ENCODE measurements at regions not wholly inside any gene's neighbourhood (a gene's known extent, or its start where the extent isn't known, plus 50 kb on each side); places are given as distances from the start of the nearest gene placed in this dataset.

DNA sequence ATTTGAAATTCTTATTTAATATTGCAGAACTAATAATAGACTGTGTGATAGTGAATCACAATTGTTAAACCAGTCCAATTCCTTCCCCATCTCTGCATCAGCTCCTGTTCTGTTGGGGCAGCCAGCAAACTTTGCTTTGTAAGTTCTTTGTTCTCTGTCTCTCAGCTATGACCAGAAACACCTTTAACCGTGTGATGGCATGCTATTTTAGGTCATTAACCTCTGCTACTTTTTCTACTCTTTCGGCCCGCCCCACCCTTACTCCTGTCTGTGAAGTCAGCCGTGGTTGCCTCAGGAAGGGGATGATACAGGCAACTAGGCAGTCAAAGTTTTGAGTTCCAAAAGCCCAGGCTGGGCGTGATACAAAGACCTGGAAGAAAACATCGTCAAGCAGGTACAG is 51.3 kb upstream of the EGFL6 start:
- in situ Hi-C loops (cut with HindIII; ENCODE audit: low pct_ligation_motif_present, low pct_unique_long_range_greater_than_20kb, low sequenced_read_pairs) = no loop called here
- DNase-seq = no peak

DNA sequence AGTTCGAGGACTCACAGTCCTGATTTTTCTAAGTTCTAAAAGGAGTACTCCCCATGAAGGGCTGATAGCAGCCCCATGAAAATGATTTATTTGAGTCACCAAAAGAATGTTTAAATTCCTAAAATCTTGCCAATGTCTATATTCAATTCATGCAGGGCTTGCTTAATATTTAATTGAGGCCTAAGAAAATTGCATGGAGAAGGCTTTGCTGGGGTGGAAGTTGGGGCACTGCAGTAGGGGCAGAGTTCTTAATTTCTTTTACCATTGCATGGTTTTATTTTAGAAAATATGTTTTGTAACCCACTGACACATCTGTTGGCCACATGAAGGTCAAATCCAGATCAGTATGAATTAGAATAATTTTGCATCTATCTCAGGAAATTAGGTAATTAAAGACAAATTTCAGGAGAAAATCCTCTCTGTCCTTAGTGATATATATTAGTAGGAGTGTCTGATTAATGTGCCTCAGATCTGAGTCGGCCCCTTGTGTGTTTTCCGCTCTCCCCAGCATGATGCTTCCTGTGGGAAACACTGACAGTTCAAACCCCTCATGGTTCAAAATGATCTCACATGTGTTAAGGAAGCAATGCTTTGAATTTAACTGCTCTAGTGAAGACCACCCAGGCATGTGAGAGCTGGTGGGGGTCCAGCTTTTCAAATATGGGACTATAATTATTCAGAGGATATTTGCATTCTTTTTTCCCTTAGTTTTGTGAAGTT is 54.0 kb upstream of the EGFL6 start:
- in situ Hi-C loops (cut with HindIII; ENCODE audit: low pct_ligation_motif_present, low pct_unique_long_range_greater_than_20kb, low sequenced_read_pairs) = no loop called here
- DNase-seq = no peak

DNA sequence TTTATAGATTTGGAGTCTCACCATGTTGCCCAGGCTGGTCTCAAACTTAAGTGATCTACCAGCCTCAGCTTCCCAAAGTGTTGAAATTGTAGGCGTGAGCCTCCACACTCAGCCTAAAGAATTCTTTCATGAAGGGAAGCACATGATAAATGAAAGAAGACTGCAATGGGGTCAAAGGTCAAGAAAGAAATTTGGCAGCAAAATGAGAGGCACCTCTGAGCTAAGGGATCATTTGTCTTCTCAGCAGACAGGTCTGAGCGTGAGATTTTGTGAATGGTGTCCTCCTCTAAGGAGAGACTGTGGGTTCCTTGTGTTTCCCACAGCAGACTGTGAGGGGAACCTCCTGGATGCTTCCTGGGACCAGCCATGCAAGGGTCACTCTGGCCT is 57.5 kb upstream of the EGFL6 start:
- no peak for DNase-seq

DNA sequence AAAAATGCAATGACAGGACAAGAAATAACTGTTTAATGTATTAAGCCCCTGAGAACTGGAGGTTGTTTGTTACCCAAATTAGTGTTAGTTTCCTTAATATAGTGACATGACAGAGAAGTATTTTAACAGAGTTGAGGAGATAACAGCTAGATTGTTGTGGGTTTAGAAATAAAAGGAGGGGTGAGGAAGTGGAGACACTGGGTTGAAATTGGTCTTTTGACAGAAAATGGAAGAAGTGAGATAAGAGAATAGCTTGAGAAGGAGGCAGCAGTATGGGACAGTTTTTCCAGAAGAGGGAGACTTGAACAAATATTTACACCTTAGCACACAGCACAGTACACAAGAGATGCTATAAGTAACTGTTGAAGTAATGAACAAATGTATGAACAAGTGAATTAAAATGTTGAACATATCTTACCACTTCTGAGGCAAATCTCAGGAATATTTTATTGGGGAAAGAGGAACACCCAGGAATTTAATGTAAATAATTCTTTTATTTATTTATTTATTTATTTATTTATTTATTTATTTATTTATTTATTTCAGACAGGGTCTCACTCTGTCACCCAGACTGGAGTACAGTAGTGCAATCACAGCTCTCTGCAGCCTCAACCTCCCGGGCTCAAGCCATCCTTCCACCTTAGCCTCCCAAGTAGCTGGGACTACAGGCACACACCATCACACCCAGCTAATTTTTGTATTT is 58.0 kb upstream of the EGFL6 start:
- in situ Hi-C loops (cut with HindIII; ENCODE audit: low pct_ligation_motif_present, low pct_unique_long_range_greater_than_20kb, low sequenced_read_pairs) = no loop called here
- no peak for DNase-seq

More for the DNA sequence above, 57.5 kb upstream of the EGFL6 start:
- in situ Hi-C loops (cut with HindIII; ENCODE audit: low pct_ligation_motif_present, low pct_unique_long_range_greater_than_20kb, low sequenced_read_pairs) = no loop called here

DNA sequence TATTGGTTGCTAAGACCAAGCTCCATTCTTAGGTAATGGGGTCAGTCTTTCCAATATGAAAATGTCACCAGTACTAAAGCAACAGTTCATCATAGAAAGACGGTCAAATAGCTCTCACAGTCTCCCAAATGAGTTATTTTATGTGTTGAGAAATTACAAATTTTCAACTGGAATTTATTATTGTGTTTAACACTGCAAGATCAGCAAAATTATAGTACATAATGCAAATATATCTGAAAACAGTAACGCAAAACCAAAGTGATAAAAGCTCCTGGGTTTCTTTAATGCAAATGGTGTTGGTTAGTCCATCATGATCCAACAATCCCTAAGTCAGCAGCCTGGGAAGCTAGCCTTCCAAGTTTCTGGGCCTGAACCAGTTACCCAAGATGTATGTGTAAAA is 61.5 kb upstream of the EGFL6 start:
- in situ Hi-C loops (cut with HindIII; ENCODE audit: low pct_ligation_motif_present, low pct_unique_long_range_greater_than_20kb, low sequenced_read_pairs) = no loop called here
- DNase-seq = no peak

DNA sequence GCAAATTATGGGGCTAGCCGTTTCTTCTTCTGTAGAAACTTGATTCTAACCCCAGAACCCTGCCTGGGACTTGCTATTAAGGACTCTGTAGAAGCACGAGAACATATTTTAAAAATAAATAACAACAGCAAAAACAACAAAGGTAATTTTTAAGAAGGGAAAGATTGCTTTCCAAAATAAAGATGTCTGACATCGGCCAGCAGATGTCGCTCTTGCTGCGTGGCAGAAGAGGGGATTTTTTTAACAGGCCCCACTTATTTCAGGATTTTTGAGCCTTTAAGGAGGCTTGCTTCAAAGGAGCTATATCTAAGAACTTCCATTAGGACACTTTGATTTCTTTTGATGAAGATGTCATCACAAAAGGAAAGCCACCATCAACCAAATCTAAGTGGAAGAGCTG is 62.8 kb upstream of the EGFL6 start:
- in situ Hi-C loops (cut with HindIII; ENCODE audit: low pct_ligation_motif_present, low pct_unique_long_range_greater_than_20kb, low sequenced_read_pairs) = no loop called here
- DNase-seq = peak; percentile 25

DNA sequence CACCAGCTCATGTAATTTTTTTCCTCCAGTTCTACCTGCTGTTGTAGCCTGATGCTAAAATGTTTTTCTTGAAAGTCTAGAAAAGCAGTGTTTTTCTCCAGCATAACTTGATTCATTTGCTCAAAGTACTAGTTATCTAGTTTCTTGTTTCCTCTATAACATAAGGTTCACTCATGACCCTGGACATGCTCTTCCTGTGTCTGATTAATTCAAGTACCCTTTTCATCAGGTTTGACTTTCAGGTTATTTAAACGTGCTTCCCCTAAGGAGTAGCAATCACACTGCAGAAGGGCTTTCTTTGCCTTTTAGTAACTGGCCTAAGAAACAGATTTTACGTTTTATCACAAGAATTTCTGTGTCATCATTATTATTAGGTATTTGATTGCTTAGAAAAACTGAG is 66.8 kb upstream of the EGFL6 start:
- no peak for DNase-seq
- in situ Hi-C loops (cut with HindIII; ENCODE audit: low pct_ligation_motif_present, low pct_unique_long_range_greater_than_20kb, low sequenced_read_pairs) = no loop called here

DNA sequence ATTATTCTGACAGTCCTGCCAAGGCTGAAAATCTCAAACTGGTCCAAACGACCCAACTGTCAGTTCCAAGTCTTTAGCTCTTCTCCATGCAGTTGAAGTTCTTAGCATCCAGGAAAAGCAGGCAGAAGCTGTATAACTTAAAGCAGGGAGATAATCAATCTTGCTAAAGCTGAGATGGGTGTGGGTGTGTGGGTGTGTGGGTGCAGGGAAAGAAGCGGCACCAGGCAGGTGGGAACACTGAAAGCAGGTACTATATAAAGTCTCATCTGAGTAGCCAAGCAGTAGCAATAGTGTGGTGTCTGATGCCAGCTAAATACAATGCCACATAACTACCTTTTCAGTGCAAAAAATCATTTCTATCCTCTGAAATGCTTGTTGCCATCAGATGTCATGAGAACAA is 69.7 kb upstream of the EGFL6 start:
- in situ Hi-C loops (cut with HindIII; ENCODE audit: low pct_ligation_motif_present, low pct_unique_long_range_greater_than_20kb, low sequenced_read_pairs) = no loop called here
- DNase-seq = no peak

DNA sequence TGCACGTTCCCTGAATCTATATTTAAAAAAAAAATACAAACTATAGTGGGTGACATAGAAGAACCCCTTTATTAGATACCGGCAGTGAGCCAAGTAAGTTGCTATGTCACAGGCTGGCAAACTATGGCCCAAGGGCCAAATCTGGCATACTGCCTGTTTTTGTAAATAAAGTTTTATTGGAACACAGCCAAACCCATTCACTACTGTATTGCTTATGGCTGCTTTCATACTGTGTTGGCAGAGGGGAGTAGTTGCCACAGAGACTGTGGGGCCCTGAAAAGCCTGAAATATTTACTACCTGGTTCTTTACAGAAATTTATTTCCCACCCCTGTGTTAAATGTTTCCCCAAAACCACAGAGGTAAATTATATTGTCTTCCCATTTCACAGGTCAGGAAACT is 71.2 kb upstream of the EGFL6 start:
- in situ Hi-C loops (cut with HindIII; ENCODE audit: low pct_ligation_motif_present, low pct_unique_long_range_greater_than_20kb, low sequenced_read_pairs) = no loop called here
- no peak for DNase-seq

DNA sequence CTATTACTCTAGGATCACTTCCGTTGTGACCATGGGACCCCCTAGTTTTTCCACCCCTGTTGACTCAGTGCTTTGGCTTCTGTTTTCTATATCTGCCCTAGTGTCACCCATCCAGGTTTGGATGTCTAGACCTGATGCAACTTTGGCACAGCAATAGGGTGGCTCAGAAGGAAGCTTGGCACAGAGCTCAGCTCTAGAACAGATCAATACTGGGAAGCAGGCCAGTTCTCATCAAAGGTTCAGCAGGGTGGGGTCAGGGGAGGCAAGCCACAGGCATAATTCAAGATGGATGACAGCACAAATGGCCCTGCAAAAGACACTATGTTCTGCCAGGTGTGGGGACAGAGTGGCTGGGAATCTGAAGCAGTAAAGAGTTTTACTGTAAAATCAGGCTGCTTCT is 74.2 kb upstream of the EGFL6 start:
- no peak for DNase-seq
- in situ Hi-C loops (cut with HindIII; ENCODE audit: low pct_ligation_motif_present, low pct_unique_long_range_greater_than_20kb, low sequenced_read_pairs) = no loop called here

DNA sequence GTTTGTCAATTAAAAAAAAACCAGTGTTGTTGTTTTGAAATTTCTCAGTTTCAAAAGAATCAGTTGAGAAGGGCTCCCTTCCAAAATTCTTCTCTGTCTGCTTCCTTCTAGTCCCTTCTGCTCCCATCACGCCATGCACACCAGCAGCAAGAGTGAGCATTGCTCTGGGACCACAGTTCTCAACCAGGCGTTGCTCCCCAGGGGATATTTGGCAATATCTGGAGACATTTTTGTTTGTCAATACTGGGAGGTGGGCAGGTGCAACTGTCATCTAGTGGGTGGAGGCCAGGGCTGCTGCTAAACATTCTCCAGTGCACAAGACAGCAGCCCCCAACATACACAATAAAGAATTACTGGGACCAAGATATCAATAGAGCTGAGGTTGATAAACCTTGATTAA is 74.8 kb upstream of the EGFL6 start:
- in situ Hi-C loops (cut with HindIII; ENCODE audit: low pct_ligation_motif_present, low pct_unique_long_range_greater_than_20kb, low sequenced_read_pairs) = no loop called here
- no peak for DNase-seq

DNA sequence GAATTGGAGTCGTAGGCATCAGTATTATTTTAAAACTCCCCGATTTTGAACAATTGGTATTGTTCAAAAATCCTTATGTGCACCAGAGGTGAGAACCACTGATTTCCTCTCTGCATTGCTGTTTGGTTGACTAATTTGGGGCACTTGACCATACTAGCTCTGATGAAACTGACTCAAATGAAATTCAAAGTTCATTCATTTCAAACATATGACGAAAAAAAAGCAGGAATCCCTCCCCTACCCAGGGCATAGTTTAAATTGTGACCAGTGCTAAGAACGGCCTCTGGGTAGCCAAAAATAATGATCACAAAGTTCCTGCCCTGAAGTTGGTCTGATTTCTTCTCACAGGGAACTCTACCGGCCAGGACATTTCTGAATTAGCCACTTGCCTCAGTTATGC is 75.7 kb upstream of the EGFL6 start:
- no peak for DNase-seq
- in situ Hi-C loops (cut with HindIII; ENCODE audit: low pct_ligation_motif_present, low pct_unique_long_range_greater_than_20kb, low sequenced_read_pairs) = no loop called here

DNA sequence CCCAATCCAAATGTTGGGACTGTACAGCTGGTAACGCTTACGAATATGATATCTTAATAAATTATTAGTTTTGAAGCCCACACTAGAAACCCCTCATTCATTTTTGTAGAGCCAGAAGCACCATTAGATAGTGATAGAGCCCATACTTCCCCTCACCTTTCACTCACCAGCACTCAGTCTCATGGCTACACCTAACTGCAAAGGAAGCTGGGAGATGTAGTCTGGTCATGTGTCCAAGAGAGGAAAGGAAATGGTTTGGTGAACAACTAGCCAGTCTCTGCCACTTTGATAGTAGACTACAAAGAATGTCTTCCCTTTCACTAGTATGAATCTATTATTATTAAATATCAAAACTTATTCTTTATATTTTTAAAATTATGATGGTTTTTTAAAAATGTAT is 77.1 kb upstream of the EGFL6 start:
- in situ Hi-C loops (cut with HindIII; ENCODE audit: low pct_ligation_motif_present, low pct_unique_long_range_greater_than_20kb, low sequenced_read_pairs) = no loop called here
- no peak for DNase-seq

DNA sequence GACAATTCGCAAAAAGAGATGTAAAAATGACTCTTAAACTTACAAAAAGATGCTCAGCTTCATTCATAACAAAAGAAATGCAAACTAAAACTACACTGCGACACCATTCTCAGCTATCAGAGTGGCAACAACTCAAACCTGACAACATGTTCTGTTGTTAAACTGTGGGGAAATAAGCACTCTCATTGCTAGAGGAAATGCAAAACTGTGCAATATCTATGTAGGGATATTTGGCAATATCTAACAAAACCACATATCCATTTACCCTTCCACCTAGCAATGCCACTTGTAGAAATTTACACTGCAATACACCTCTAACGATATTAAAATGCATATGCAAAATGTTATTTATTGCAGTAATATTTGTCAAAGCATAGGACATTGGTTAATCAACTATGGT is 78.3 kb upstream of the EGFL6 start:
- in situ Hi-C loops (cut with HindIII; ENCODE audit: low pct_ligation_motif_present, low pct_unique_long_range_greater_than_20kb, low sequenced_read_pairs) = no loop called here
- no peak for DNase-seq

DNA sequence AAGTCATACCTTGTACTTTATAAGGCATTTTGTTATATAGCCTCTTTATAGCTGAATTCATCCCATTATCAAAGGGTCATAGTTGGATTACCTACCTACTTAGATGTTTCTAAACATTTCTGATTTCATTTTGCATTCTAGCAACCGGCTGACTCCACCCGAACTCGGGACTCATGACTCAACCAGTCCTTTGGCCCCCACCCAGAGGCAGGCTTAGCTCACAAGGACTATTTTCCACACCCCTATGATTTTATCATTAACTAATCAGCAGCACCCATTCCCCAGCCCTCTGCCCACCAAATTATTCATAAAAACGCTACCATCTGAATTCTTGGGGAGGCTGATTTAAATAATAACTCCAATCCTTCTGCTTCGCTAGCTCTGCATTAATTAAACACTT is 79.9 kb upstream of the EGFL6 start:
- in situ Hi-C loops (cut with HindIII; ENCODE audit: low pct_ligation_motif_present, low pct_unique_long_range_greater_than_20kb, low sequenced_read_pairs) = no loop called here
- DNase-seq = peak; percentile 73

DNA sequence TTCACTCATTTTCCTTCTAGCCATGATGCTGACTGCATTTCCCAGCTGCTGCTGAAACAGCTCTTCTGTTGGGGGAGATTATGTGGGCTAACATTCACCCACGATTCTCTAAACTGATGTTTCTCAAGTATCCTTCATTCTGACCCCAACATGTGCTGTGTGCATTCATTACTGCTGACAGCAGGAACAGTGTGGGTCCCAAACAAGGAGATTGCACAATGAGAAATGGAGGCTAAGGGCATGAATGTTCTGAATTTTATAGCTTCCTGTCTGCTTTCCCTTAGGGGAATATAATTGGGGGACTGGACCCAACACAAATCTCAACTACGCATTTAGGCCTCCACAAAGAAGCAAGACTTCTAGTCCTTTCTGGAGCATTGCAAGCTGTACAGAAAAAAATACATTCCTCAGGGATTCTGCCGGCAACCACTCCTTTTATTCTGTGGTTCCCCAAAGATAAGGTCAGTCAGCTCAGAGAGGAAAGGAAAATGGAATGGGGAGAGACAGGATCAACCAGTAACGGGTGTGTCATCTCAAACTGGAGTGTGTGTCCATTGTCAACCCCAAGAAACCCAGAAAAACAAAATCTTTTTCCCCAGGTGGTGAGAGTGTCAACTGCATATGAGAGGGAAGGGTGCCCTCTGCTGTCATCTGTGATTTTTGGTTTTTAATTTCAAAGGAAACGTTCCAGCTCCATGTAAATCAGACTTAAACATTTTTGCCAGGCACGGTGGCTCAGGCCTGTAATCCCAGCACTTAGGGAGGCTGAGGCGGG is 81.5 kb upstream of the EGFL6 start:
- in situ Hi-C loops (cut with HindIII; ENCODE audit: low pct_ligation_motif_present, low pct_unique_long_range_greater_than_20kb, low sequenced_read_pairs) = no loop called here
- DNase-seq = peak; percentile 75

DNA sequence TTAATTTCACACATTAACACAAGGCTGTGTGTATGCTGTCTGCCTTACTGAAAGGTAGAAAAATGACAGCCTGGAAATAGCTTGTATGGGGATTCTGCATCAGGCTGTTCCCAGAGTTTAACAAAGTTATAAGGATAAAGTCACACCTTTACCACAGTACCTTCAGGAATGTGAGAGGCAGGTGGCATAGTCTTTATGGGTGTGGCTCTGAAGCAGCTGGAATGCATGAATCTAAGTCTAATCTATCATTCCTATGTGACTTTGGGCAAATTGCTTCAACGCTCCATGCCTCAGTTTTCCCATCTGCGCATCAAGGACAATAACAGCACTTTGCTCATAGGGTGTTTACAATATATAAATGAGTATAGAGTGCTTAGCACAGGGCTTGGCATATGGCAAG is 84.2 kb upstream of the EGFL6 start:
- DNase-seq = no peak
- in situ Hi-C loops (cut with HindIII; ENCODE audit: low pct_ligation_motif_present, low pct_unique_long_range_greater_than_20kb, low sequenced_read_pairs) = no loop called here

DNA sequence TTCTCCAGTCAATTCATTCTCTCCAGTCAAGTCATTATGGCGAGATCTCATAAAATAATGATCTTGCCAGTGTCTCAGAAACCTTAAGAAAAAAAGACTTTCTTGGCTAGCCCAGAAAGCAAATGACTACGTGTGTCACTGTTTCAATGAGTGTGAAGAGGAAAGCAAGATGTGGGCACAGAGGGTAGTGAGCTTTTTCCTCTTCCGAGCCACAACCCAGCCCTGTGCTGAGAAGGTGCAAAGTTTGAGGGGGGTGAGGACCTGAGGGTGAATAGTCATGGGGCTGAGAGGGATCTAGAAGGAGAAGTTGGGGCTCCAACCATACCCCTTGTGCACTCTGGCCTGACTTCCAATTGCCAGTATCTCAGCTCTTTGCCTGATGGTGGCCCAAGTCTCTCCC is 85.6 kb upstream of the EGFL6 start:
- DNase-seq = no peak
- in situ Hi-C loops (cut with HindIII; ENCODE audit: low pct_ligation_motif_present, low pct_unique_long_range_greater_than_20kb, low sequenced_read_pairs) = no loop called here

DNA sequence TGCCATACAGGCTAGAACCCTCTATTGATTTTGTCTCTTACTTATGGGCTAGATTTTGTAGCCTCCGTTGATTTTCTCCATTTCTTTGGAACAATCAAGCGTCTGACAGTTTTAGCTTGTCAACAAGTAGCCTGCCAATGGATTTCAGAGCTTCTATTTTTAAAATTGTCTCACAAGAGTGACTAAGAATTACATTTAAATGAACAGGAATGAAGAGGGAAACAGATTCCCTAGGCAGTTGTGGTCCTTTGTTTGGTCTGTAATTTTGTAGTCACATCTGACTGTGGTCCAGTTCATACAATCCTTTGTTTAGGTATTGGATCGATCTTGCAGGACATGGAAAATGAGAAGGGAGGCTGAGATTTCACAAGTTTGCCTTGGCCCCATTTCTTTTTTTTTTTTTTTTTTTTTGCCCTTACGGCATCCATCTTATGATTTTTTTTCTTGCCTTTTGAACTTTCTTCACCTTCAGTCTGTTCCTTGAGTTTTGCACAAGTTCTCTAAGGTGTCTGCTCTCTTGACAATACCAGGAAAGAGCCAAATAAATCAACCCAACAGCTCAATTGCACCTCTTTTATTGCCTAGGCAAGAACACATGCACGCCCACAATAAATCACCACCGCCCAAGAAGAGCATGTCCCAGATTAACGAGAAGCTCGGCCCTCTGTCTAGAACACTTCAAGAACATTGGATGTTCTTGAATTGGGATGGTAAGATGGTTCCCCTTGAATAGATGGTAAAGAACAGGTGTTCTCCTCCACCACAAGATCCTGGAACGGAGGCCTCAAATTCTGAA is 86.5 kb upstream of the EGFL6 start:
- in situ Hi-C loops (cut with HindIII; ENCODE audit: low pct_ligation_motif_present, low pct_unique_long_range_greater_than_20kb, low sequenced_read_pairs) = no loop called here
- DNase-seq = no peak
